ENCODE measurements at regions not wholly inside any gene's neighbourhood (a gene's known extent, or its start where the extent isn't known, plus 50 kb on each side); places are given as distances from the start of the nearest gene placed in this dataset.
"Not testable (repeated sequence)": the region's sequence is repeated elsewhere in the genome, so short reads cannot be mapped to it uniquely, and the experiment has no call there.

- Histone ChIP-seq H3K4me3 (ENCODE audit: insufficient read depth, low read depth, low read length) (no peak overlapping the region), H3K36me3 (replicated peaks; ENCODE audit: control insufficient read depth, insufficient read depth, low read length) (no peaks in the 10 kb centered on the region), H3K27me3 (ENCODE audit: control insufficient read depth, insufficient read depth, low read length) (no peaks in the 10 kb centered on the region)
- no peak for DNase-seq
Measured at GRCh38 chr11:37298173-37298572, 700.1 kb upstream of the RAG2 start.

- Histone ChIP-seq H3K36me3 (replicated peaks; ENCODE audit: control insufficient read depth, insufficient read depth, low read length) (no peaks in the 10 kb centered on the region), H3K4me3 (ENCODE audit: insufficient read depth, low read depth, low read length) (no peak overlapping the region), H3K27me3 (ENCODE audit: control insufficient read depth, insufficient read depth, low read length) (no peaks in the 10 kb centered on the region)
- DNase-seq = no peak
Measured at GRCh38 chr11:37286890-37287289, 688.9 kb upstream of the RAG2 start.

GRCh38 chr11:37282367-37282766 lies 684.3 kb upstream of the RAG2 start:
- no peak overlapping the region for H3K4me3 ChIP-seq (ENCODE audit: insufficient read depth, low read depth, low read length)
- H3K36me3 ChIP-seq (replicated peaks; ENCODE audit: control insufficient read depth, insufficient read depth, low read length) = no peaks in the 10 kb centered on the region
- H3K27me3 ChIP-seq (ENCODE audit: control insufficient read depth, insufficient read depth, low read length) = no peaks in the 10 kb centered on the region
- no peak for DNase-seq

- Histone ChIP-seq H3K36me3 (replicated peaks; ENCODE audit: control insufficient read depth, insufficient read depth, low read length) (no peaks in the 10 kb centered on the region), H3K4me3 (ENCODE audit: insufficient read depth, low read depth, low read length) (no peak overlapping the region), H3K27me3 (ENCODE audit: control insufficient read depth, insufficient read depth, low read length) (no peaks in the 10 kb centered on the region)
- DNase-seq = no peak
Measured at GRCh38 chr11:37280200-37280599, 682.2 kb upstream of the RAG2 start.

- H3K36me3 ChIP-seq (replicated peaks; ENCODE audit: control insufficient read depth, insufficient read depth, low read length) = no peaks in the 10 kb centered on the region
Measured at GRCh38 chr11:37277896-37278465, 679.9 kb upstream of the RAG2 start.

GRCh38 chr11:37264783-37265182 lies 666.7 kb upstream of the RAG2 start:
- Histone ChIP-seq H3K4me3 (ENCODE audit: insufficient read depth, low read depth, low read length) (no peak overlapping the region), H3K27me3 (ENCODE audit: control insufficient read depth, insufficient read depth, low read length) (no peaks in the 10 kb centered on the region), H3K36me3 (replicated peaks; ENCODE audit: control insufficient read depth, insufficient read depth, low read length) (no peaks in the 10 kb centered on the region)
- no peak for DNase-seq

More at GRCh38 chr11:37277896-37278465, 679.9 kb upstream of the RAG2 start:
- H3K4me3 ChIP-seq (ENCODE audit: insufficient read depth, low read depth, low read length) = no peak overlapping the region
- DNase-seq = no peak
- no peaks in the 10 kb centered on the region for H3K27me3 ChIP-seq (ENCODE audit: control insufficient read depth, insufficient read depth, low read length)

GRCh38 chr11:37264060-37264459 lies 666.0 kb upstream of the RAG2 start:
- Histone ChIP-seq H3K4me3 (ENCODE audit: insufficient read depth, low read depth, low read length) (no peak overlapping the region), H3K27me3 (ENCODE audit: control insufficient read depth, insufficient read depth, low read length) (no peaks in the 10 kb centered on the region), H3K36me3 (replicated peaks; ENCODE audit: control insufficient read depth, insufficient read depth, low read length) (no peaks in the 10 kb centered on the region)
- DNase-seq = no peak

GRCh38 chr11:37263467-37263866 lies 665.4 kb upstream of the RAG2 start:
- H3K36me3 ChIP-seq (replicated peaks; ENCODE audit: control insufficient read depth, insufficient read depth, low read length); H3K27me3 ChIP-seq (ENCODE audit: control insufficient read depth, insufficient read depth, low read length); DNase-seq; H3K4me3 ChIP-seq (ENCODE audit: insufficient read depth, low read depth, low read length): not testable (repeated sequence)

GRCh38 chr11:37259734-37260133 lies 661.7 kb upstream of the RAG2 start:
- DNase-seq = no peak
- no peaks in the 10 kb centered on the region for H3K36me3 ChIP-seq (replicated peaks; ENCODE audit: control insufficient read depth, insufficient read depth, low read length)
- no peaks in the 10 kb centered on the region for H3K27me3 ChIP-seq (ENCODE audit: control insufficient read depth, insufficient read depth, low read length)
- H3K4me3 ChIP-seq (ENCODE audit: insufficient read depth, low read depth, low read length) = no peak overlapping the region

GRCh38 chr11:37248145-37248544 lies 650.1 kb upstream of the RAG2 start:
- no peaks in the 10 kb centered on the region for H3K27me3 ChIP-seq (ENCODE audit: control insufficient read depth, insufficient read depth, low read length)
- no peak for DNase-seq
- no peaks in the 10 kb centered on the region for H3K36me3 ChIP-seq (replicated peaks; ENCODE audit: control insufficient read depth, insufficient read depth, low read length)
- no peak overlapping the region for H3K4me3 ChIP-seq (ENCODE audit: insufficient read depth, low read depth, low read length)

- H3K36me3 ChIP-seq (replicated peaks; ENCODE audit: control insufficient read depth, insufficient read depth, low read length); H3K4me3 ChIP-seq (ENCODE audit: insufficient read depth, low read depth, low read length); H3K27me3 ChIP-seq (ENCODE audit: control insufficient read depth, insufficient read depth, low read length); DNase-seq: not testable (repeated sequence)
Measured at GRCh38 chr11:37246092-37246491, 648.1 kb upstream of the RAG2 start.

GRCh38 chr11:37230865-37231264 lies 632.8 kb upstream of the RAG2 start:
- H3K27me3 ChIP-seq (ENCODE audit: control insufficient read depth, insufficient read depth, low read length) = no peaks in the 10 kb centered on the region
- H3K4me3 ChIP-seq (ENCODE audit: insufficient read depth, low read depth, low read length) = no peak overlapping the region
- DNase-seq = peak; percentile 21
- H3K36me3 ChIP-seq (replicated peaks; ENCODE audit: control insufficient read depth, insufficient read depth, low read length) = no peaks in the 10 kb centered on the region

- H3K36me3 ChIP-seq (replicated peaks; ENCODE audit: control insufficient read depth, insufficient read depth, low read length) = no peaks in the 10 kb centered on the region
- H3K4me3 ChIP-seq (ENCODE audit: insufficient read depth, low read depth, low read length) = no peak overlapping the region
- DNase-seq = no peak
- no peaks in the 10 kb centered on the region for H3K27me3 ChIP-seq (ENCODE audit: control insufficient read depth, insufficient read depth, low read length)
Measured at GRCh38 chr11:37223962-37224361, 625.9 kb upstream of the RAG2 start.

- Histone ChIP-seq H3K4me3 (ENCODE audit: insufficient read depth, low read depth, low read length) (no peak overlapping the region), H3K27me3 (ENCODE audit: control insufficient read depth, insufficient read depth, low read length) (no peaks in the 10 kb centered on the region), H3K36me3 (replicated peaks; ENCODE audit: control insufficient read depth, insufficient read depth, low read length) (no peaks in the 10 kb centered on the region)
- DNase-seq = no peak
Measured at GRCh38 chr11:37203006-37203405, 605.0 kb upstream of the RAG2 start.

- Histone ChIP-seq H3K36me3 (replicated peaks; ENCODE audit: control insufficient read depth, insufficient read depth, low read length) (no peaks in the 10 kb centered on the region), H3K4me3 (ENCODE audit: insufficient read depth, low read depth, low read length) (no peak overlapping the region), H3K27me3 (ENCODE audit: control insufficient read depth, insufficient read depth, low read length) (no peaks in the 10 kb centered on the region)
- DNase-seq = no peak
Measured at GRCh38 chr11:37199082-37199481, 601.0 kb upstream of the RAG2 start.

GRCh38 chr11:37184326-37184725 lies 586.3 kb upstream of the RAG2 start:
- Histone ChIP-seq H3K4me3 (ENCODE audit: insufficient read depth, low read depth, low read length) (no peak overlapping the region), H3K27me3 (ENCODE audit: control insufficient read depth, insufficient read depth, low read length) (no peaks in the 10 kb centered on the region), H3K36me3 (replicated peaks; ENCODE audit: control insufficient read depth, insufficient read depth, low read length) (no peaks in the 10 kb centered on the region)
- no peak for DNase-seq

Data from H7 (cell line).